Breast epithelium (tissue), 4 donors: ENCODE measurements at regions not wholly inside any gene's neighbourhood (a gene's known extent, or its start where the extent isn't known, plus 50 kb on each side); places are given as distances from the start of the nearest gene placed in this dataset.

Source experiments
- DNase-seq, 2 donors: peaks; one replicate each; pipeline ENCODE4 v3.0.0-alpha.2; 2019; ENCODE audit warnings: low spot score in 2 of 2
- H3K27ac ChIP-seq, 2 donors: fragments of 200-600 bp; sonication (generic) in 1 of 2; one replicate each; pipeline ENCODE4 v1.5.1; 2016 to 2019; ENCODE audit warnings: mild to moderate bottlenecking in 1 of 2
- H3K27me3 ChIP-seq, 2 donors: fragments of 200-600 bp; sonication (generic) in 1 of 2; one replicate each; pipeline versions ENCODE4 v1.5.1 to v1.6.0; 2017 to 2019; ENCODE audit warnings: control low read depth in 1 of 2, mild to moderate bottlenecking in 1 of 2
- H3K36me3 ChIP-seq: fragments of 200-600 bp; one replicate; pipeline ENCODE4 v1.5.1; 2019
- H3K4me1 ChIP-seq, 2 donors: fragments of 200-600 bp; sonication (generic); one replicate each; pipeline ENCODE4 v1.5.1; 2016 to 2019; ENCODE audit warnings: control low read depth in 1 of 2
- H3K4me3 ChIP-seq, 3 donors: fragments of 200-600 bp; sonication (generic); 1 replicate in 2 of 3; 2 replicates in 1 of 3; pipeline ENCODE4 v1.5.1; 2016 to 2019; ENCODE audit warnings: mild to moderate bottlenecking in 3 of 3, moderate library complexity in 2 of 3
- H3K9me3 ChIP-seq, 2 donors: fragments of 200-600 bp; sonication (generic) in 1 of 2; one replicate each; pipeline ENCODE4 v1.5.1; 2016 to 2019; ENCODE audit warnings: control low read depth in 1 of 2
- POLR2A ChIP-seq: fragments of 450-650 bp; IDR thresholded peaks from one replicate; pipeline ENCODE4 v1.6.1; 2016; ENCODE audit warnings: antibody characterized with exemption, mild to moderate bottlenecking, moderate library complexity
- POLR2AphosphoS5 ChIP-seq, 3 donors: sonication (generic); formaldehyde crosslinking; IDR thresholded peaks; one replicate each; pipeline ENCODE4 v1.6.1; 2017; ENCODE audit warnings: antibody characterized with exemption in 3 of 3
- intact Hi-C: fragments of 100-400 bp; cut with DNase I; formaldehyde crosslinking; loops from one replicate; pipeline ENCODE4 v1.15.1; 2023; ENCODE audit warnings: low total_unique reads
- TF ChIP-seq, protein P1 (sequence below), 3 donors: fragments of 450-650 bp; IDR thresholded peaks; one replicate each; pipeline ENCODE4 v1.5.1; 2016 to 2017; ENCODE audit warnings: antibody characterized with exemption in 3 of 3, mild to moderate bottlenecking in 3 of 3, moderate library complexity in 3 of 3

DNA sequence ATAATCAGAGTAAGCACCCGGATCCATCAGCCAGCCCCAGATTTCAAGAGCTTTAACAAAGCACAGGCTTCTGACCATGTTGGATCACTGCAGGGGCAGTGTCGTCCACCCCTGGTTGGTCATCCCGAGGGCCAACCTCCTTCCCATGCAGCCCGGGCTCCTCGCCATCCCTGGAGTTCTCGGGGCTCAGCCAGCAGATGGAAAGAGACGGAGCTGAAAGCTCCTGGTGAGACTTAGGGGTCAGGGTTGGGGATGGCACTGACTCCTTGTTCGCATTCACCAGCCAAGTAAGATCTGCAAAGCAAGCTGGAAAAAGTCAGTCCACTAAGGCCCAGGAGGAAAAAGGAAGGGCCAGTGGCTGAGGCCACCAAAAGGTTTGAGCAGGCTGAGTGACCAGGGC, 888.9 kb downstream of the BRD1 start:
- intact Hi-C loops: no loop called here
- TF ChIP-seq POLR2AphosphoS5 (IDR thresholded peaks at IDR 0.05): no peak
- TF ChIP-seq, protein P1, sequence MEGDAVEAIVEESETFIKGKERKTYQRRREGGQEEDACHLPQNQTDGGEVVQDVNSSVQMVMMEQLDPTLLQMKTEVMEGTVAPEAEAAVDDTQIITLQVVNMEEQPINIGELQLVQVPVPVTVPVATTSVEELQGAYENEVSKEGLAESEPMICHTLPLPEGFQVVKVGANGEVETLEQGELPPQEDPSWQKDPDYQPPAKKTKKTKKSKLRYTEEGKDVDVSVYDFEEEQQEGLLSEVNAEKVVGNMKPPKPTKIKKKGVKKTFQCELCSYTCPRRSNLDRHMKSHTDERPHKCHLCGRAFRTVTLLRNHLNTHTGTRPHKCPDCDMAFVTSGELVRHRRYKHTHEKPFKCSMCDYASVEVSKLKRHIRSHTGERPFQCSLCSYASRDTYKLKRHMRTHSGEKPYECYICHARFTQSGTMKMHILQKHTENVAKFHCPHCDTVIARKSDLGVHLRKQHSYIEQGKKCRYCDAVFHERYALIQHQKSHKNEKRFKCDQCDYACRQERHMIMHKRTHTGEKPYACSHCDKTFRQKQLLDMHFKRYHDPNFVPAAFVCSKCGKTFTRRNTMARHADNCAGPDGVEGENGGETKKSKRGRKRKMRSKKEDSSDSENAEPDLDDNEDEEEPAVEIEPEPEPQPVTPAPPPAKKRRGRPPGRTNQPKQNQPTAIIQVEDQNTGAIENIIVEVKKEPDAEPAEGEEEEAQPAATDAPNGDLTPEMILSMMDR (IDR thresholded peaks at IDR 0.05): no peak
- no peak for TF ChIP-seq POLR2A
- H3K4me1 ChIP-seq: no peaks in the 10 kb centered on the region
- H3K36me3 ChIP-seq: no peaks in the 10 kb centered on the region
- peaks cover 0 to 10% of the 10 kb centered on the region in 2 donors for H3K9me3 ChIP-seq
- H3K27me3 ChIP-seq: peaks cover 0 to 30% of the 10 kb centered on the region in 2 donors
- H3K4me3 ChIP-seq: no peak overlapping the region
- DNase-seq: no peak
- H3K27ac ChIP-seq: no peak overlapping the region

DNA sequence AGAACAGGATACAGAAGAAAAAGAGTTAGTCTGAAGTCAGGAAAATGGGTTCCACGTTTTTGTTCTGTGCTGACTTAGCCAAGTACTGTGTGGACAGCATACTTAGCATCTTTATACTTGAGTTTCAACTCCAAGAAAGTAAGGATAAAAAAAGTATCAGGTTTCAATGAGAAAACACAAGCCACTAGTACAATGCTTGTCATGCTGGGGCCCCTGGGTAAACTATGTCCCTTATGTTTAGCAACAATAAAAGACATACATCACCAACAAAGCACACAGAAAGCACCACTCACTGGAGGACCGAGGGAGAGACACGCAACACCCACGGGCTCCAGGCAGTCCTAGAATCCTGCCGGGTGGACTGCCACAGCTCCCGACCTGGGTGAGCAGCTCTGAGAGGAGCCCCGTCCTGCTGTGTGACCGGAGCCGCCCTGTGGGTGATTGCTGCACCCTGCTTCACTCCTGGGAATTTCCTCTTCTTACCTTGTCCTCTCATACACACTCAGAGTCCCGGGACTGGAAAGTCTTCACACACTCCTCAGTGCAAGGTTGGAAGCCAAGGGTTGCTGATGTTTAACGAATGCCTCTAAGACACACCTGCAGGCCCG, 890.5 kb downstream of the BRD1 start:
- intact Hi-C loops: no loop called here
- Histone ChIP-seq H3K27ac (no peak overlapping the region), H3K4me1 (no peaks in the 10 kb centered on the region), H3K4me3 (no peak overlapping the region), H3K36me3 (no peaks in the 10 kb centered on the region), H3K27me3 (peaks cover 0 to 25% of the 10 kb centered on the region in 2 donors), H3K9me3 (peaks cover 0 to 17% of the 10 kb centered on the region in 2 donors)
- TF ChIP-seq POLR2A (no peak), POLR2AphosphoS5 (IDR thresholded peaks at IDR 0.05) (no peak)
- TF ChIP-seq, protein P1 (IDR thresholded peaks at IDR 0.05): no peak
- no peak for DNase-seq

DNA sequence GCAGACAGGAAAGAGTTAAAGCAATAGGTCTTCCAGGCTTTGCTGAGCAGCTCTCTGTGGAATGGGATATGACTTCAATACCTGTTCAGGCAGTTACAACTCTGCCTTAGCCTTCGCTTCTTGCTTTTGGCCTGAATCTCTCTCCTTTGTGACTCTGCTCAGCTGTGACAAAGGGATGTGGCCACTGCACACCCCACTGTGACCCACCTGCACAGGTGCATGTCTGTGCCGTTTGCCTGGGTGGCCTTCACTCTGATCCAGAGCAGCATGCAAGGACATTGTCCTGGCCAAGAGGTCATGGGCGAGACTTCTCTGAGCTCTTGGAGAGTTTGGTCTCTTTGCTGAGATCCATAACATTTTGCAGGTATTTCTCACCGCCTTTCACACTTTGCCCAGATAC, 891.3 kb downstream of the BRD1 start:
- intact Hi-C loops: no loop called here
- H3K27ac ChIP-seq: no peak overlapping the region
- no peak for DNase-seq
- peaks cover 0 to 17% of the 10 kb centered on the region in 2 donors for H3K9me3 ChIP-seq
- no peaks in the 10 kb centered on the region for H3K36me3 ChIP-seq
- TF ChIP-seq, protein P1 (IDR thresholded peaks at IDR 0.05): no peak
- TF ChIP-seq POLR2AphosphoS5 (IDR thresholded peaks at IDR 0.05): no peak
- no peak for TF ChIP-seq POLR2A
- no peaks in the 10 kb centered on the region for H3K4me1 ChIP-seq
- peaks cover 0 to 25% of the 10 kb centered on the region in 2 donors for H3K27me3 ChIP-seq
- no peak overlapping the region for H3K4me3 ChIP-seq

DNA sequence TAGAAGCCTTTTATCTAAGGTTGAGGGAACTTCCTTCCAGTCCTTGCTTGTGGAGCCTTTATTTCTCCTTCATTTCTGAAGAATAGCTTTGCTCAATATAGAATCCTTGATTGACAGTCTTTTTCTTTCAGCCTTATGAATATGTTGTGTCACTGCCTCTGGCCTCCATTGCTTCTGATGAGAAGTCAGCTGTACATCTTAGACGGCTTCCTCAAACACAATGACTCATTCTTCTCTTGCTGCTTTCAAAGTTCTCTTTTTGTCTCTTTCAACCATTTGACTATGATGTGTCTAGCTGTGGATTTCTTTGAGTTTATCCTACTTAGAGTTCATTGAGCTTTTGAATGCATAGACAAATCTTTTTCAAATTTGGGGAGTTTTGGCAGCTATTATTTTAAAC, 893.2 kb downstream of the BRD1 start:
- peaks cover 0 to 17% of the 10 kb centered on the region in 2 donors for H3K9me3 ChIP-seq
- TF ChIP-seq POLR2AphosphoS5 (IDR thresholded peaks at IDR 0.05) (no peak), POLR2A (no peak)
- TF ChIP-seq, protein P1 (IDR thresholded peaks at IDR 0.05): no peak
- intact Hi-C loops: no loop called here
- no peak for DNase-seq
- H3K36me3 ChIP-seq: no peaks in the 10 kb centered on the region
- H3K27ac ChIP-seq: no peak overlapping the region
- no peaks in the 10 kb centered on the region for H3K4me1 ChIP-seq
- peaks cover 0 to 10% of the 10 kb centered on the region in 2 donors for H3K27me3 ChIP-seq
- no peak overlapping the region for H3K4me3 ChIP-seq

DNA sequence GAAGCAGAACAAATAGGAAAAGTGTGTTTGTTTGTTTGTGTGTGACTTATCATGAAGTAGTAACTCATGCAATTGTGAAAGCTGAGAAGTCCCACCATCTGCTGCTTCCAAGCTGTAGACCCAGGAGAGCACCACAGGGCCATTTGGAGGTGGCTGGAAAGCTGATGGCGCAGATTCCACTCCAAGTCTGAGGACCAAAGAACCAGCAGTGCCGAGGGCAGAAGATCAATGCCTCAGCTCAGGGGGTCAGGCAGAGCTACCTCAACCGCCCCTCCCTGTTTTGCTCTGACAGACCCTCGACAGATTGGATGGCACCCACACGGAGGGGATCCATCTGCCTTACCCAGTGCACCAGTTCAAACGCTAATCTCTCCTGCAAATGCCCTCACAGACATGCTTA, 896.2 kb downstream of the BRD1 start:
- TF ChIP-seq POLR2A (no peak), POLR2AphosphoS5 (IDR thresholded peaks at IDR 0.05) (no peak)
- TF ChIP-seq, protein P1 (IDR thresholded peaks at IDR 0.05): no peak
- no peaks in the 10 kb centered on the region for H3K4me1 ChIP-seq
- H3K27me3 ChIP-seq: peaks cover 0 to 8% of the 10 kb centered on the region in 2 donors
- H3K36me3 ChIP-seq: no peaks in the 10 kb centered on the region
- DNase-seq: no peak
- H3K9me3 ChIP-seq: peaks cover 0 to 17% of the 10 kb centered on the region in 2 donors
- H3K27ac ChIP-seq: no peak overlapping the region
- intact Hi-C loops: no loop called here
- H3K4me3 ChIP-seq: no peak overlapping the region
